H1 (cell line): ENCODE measurements at regions not wholly inside any gene's neighbourhood (a gene's known extent, or its start where the extent isn't known, plus 50 kb on each side); places are given as distances from the start of the nearest gene placed in this dataset.

ENCODE experiments used
- CHD2 ChIP-seq: IDR thresholded peaks from 2 replicates; pipeline ENCODE4 v1.6.1; 2012; ENCODE audit warnings: low read length, improper control_type of control experiment
- CHD7 ChIP-seq: fragments of 300-600 bp; sonication (generic); IDR thresholded peaks from 2 replicates; pipeline ENCODE4 v1.7.1; 2012; ENCODE audit warnings: low read length, moderate library complexity, mild to moderate bottlenecking, inconsistent platforms; ENCODE audit not compliant: insufficient replicate concordance
- EGR1 ChIP-seq: IDR thresholded peaks from 2 replicates; pipeline ENCODE4 v1.6.1; 2011; ENCODE audit warnings: low read depth, low read length, borderline replicate concordance
- HDAC2 ChIP-seq, 2 experiments: fragments of 300-600 bp in 1 of 2; sonication (generic) in 1 of 2; IDR thresholded peaks; 2 replicates each; pipeline ENCODE4 v1.6.1; 2011 to 2012; ENCODE audit warnings: low read depth in 2 of 2, low read length in 2 of 2, mild to moderate bottlenecking in 2 of 2, moderate library complexity in 2 of 2, borderline replicate concordance in 1 of 2, inconsistent platforms in 1 of 2
- POLR2A ChIP-seq, 2 experiments: IDR thresholded peaks; 1 replicate in 1 of 2; 2 replicates in 1 of 2; pipeline ENCODE4 v1.6.1; 2011; ENCODE audit warnings: low read depth in 2 of 2, low read length in 2 of 2, mild to moderate bottlenecking in 2 of 2; ENCODE audit errors: control extremely low read depth in 1 of 2
- RAD21 ChIP-seq, 2 experiments: IDR thresholded peaks in 1 of 2; conservative IDR thresholded peaks in 1 of 2; 2 replicates each; pipeline ENCODE4 v1.6.1; 2011; ENCODE audit warnings: low read depth in 2 of 2, low read length in 2 of 2, improper control_type of control experiment in 1 of 2, inconsistent platforms in 1 of 2, mild to moderate bottlenecking in 1 of 2, moderate library complexity in 1 of 2
- RBBP5 ChIP-seq: IDR thresholded peaks from 2 replicates; pipeline ENCODE4 v1.7.1; 2012; ENCODE audit warnings: low read depth, mild to moderate bottlenecking, inconsistent platforms, low read length, moderate library complexity, borderline replicate concordance
- SIN3A ChIP-seq, 2 experiments: IDR thresholded peaks in 1 of 2; conservative IDR thresholded peaks in 1 of 2; 2 replicates each; pipeline ENCODE4 v1.6.1; 2011 to 2012; ENCODE audit warnings: low read length in 2 of 2, improper control_type of control experiment in 1 of 2, low read depth in 1 of 2, mild to moderate bottlenecking in 1 of 2
- SP2 ChIP-seq: IDR thresholded peaks from 2 replicates; pipeline ENCODE4 v1.6.1; 2012; ENCODE audit warnings: mild to moderate bottlenecking, low read length, inconsistent platforms
- TF ChIP-seq, protein P1 (sequence below), 3 experiments: IDR thresholded peaks; 1 replicate in 2 of 3; 2 replicates in 1 of 3; pipeline versions ENCODE4 v1.5.1 to v1.6.1; 2011; ENCODE audit warnings: low read length in 3 of 3, mild to moderate bottlenecking in 3 of 3, inconsistent platforms in 2 of 3, low read depth in 1 of 3, moderate library complexity in 1 of 3; ENCODE audit not compliant: insufficient read depth in 1 of 3; ENCODE audit errors: control extremely low read depth in 1 of 3

DNA sequence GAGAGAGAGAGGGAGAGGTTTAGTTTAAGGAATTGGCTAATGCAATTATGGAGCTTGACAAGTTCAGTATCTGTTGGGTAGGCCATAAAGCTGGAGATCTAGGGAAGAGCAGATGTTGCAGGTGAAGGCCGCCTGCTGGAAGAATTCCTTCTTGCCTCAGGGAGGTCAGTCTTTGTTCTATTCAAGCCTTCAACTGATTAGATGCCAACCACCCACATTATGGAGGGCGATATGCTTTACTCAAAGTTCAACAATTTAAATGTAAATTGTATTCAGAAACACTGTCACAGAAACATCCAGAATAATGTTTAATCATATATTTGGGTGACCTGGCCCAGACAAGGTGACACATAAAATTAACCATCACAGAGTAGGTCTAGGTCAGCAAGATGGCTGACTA lies 51.7 kb upstream of the SSBP2 start:
- TF ChIP-seq RAD21 (IDR thresholded peaks at IDR 0.05 in 1 of 2, conservative IDR thresholded peaks at IDR 0.05 in 1 of 2; ENCODE audit: low read depth in 2 of 2, low read length in 2 of 2): no peak
- no peak for TF ChIP-seq RBBP5
- TF ChIP-seq SP2: no peak
- TF ChIP-seq, protein P1, sequence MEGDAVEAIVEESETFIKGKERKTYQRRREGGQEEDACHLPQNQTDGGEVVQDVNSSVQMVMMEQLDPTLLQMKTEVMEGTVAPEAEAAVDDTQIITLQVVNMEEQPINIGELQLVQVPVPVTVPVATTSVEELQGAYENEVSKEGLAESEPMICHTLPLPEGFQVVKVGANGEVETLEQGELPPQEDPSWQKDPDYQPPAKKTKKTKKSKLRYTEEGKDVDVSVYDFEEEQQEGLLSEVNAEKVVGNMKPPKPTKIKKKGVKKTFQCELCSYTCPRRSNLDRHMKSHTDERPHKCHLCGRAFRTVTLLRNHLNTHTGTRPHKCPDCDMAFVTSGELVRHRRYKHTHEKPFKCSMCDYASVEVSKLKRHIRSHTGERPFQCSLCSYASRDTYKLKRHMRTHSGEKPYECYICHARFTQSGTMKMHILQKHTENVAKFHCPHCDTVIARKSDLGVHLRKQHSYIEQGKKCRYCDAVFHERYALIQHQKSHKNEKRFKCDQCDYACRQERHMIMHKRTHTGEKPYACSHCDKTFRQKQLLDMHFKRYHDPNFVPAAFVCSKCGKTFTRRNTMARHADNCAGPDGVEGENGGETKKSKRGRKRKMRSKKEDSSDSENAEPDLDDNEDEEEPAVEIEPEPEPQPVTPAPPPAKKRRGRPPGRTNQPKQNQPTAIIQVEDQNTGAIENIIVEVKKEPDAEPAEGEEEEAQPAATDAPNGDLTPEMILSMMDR (IDR thresholded peaks at IDR 0.05; ENCODE audit: control extremely low read depth in 1 of 3, insufficient read depth in 1 of 3, low read depth in 1 of 3, low read length in 3 of 3): no peak
- no peak for TF ChIP-seq HDAC2 (IDR thresholded peaks at IDR 0.05; ENCODE audit: borderline replicate concordance in 1 of 2, low read depth in 2 of 2, low read length in 2 of 2)
- TF ChIP-seq CHD7: no peak
- no peak for TF ChIP-seq POLR2A (IDR thresholded peaks at IDR 0.05; ENCODE audit: control extremely low read depth in 1 of 2, low read depth in 2 of 2, low read length in 2 of 2)
- TF ChIP-seq SIN3A (conservative IDR thresholded peaks at IDR 0.05 in 1 of 2, IDR thresholded peaks at IDR 0.05 in 1 of 2; ENCODE audit: low read depth in 1 of 2, low read length in 2 of 2): no peak
- no peak for TF ChIP-seq CHD2
- no peak for TF ChIP-seq EGR1
